Muscle of leg (tissue), 3 donors: ENCODE measurements at regions not wholly inside any gene's neighbourhood (a gene's known extent, or its start where the extent isn't known, plus 50 kb on each side); places are given as distances from the start of the nearest gene placed in this dataset.
"Not testable (repeated sequence)": the region's sequence is repeated elsewhere in the genome, so short reads cannot be mapped to it uniquely, and the experiment has no call there.

Source experiments
- DNase-seq: peaks from one replicate; pipeline ENCODE4 v3.0.0; 2013
- H3K27ac ChIP-seq: one replicate; pipeline ENCODE4 v1.5.1; 2013; ENCODE audit warnings: mild to moderate bottlenecking, low read length, control low read depth
- H3K27me3 ChIP-seq: one replicate; pipeline ENCODE4 v1.6.1; 2013; ENCODE audit warnings: low read length; ENCODE audit not compliant: control insufficient read depth, insufficient read depth
- H3K36me3 ChIP-seq: one replicate; pipeline ENCODE4 v1.6.1; 2013; ENCODE audit warnings: low read length; ENCODE audit not compliant: control insufficient read depth, insufficient read depth
- H3K4me1 ChIP-seq: one replicate; pipeline ENCODE4 v1.6.1; 2013; ENCODE audit warnings: low read length; ENCODE audit not compliant: control insufficient read depth, insufficient read depth
- H3K4me3 ChIP-seq: one replicate; pipeline ENCODE4 v1.5.1; 2013; ENCODE audit warnings: low read length, control low read depth
- H3K9me3 ChIP-seq: replicated peaks from 2 replicates; pipeline ENCODE4 v1.6.1; 2013; ENCODE audit warnings: low read depth, low read length; ENCODE audit not compliant: control insufficient read depth
- WGBS: methylation state at CpG from one replicate; pipeline ENCODE4 v1.1.5; 2013; ENCODE audit warnings: missing lambda C conversion rate; ENCODE audit not compliant: insufficient coverage; 5-methylcytosine and 5-hydroxymethylcytosine counted together

GRCh38 chr14:71753976-71754375 is 178.3 kb upstream of the RGS6 start:
- Histone ChIP-seq H3K9me3 (peaks cover 2% of the 10 kb centered on the region), H3K4me3 (no peak overlapping the region), H3K27me3 (peaks cover 10% of the 10 kb centered on the region), H3K27ac (no peak overlapping the region), H3K36me3 (no peaks in the 10 kb centered on the region), H3K4me1 (peaks cover 8% of the 10 kb centered on the region)
- WGBS, result 93% methylated on average over 3 of the region's 16 CpGs
- DNase-seq, result no peak

DNA sequence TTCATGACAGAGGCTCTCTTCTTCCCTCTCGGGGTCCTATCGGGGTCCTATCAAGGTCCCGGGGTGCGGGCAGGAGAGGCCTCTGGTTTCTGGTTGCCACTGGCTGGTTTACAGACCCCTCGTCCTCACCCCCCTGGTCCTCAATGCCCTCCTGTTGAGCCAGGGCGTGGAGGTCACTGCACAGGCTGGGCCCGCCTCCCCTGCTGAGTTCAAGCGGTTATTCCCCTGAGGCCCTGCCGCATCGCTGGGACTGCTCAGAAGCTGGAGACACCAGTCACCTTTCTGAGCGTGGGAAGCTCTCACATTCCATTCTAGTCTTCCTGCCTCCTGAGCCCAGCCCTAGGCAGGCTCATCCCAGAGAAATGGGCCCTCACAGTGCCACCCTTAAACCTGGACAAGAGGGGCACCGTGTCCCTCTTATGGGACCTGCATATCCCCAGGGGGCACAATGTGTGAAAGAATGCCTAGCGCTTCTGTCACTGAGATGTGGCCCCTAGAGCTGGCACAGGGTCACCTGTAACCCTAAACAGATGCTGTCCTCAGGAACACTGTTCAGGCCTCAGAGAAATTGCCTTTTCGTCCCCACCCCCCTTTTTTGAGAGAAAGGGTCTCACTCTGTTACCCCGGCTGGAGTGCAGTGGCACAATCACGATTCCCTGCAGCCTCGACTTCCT is 177.7 kb upstream of the RGS6 start:
- Histone ChIP-seq H3K9me3 (no peaks in the 10 kb centered on the region), H3K4me3 (no peak overlapping the region), H3K4me1 (peaks cover 8% of the 10 kb centered on the region), H3K27ac (no peak overlapping the region), H3K27me3 (peaks cover 10% of the 10 kb centered on the region), H3K36me3 (no peaks in the 10 kb centered on the region)
- DNase-seq, result no peak
- WGBS, result 84% methylated on average over 17 of the region's 17 CpGs

DNA sequence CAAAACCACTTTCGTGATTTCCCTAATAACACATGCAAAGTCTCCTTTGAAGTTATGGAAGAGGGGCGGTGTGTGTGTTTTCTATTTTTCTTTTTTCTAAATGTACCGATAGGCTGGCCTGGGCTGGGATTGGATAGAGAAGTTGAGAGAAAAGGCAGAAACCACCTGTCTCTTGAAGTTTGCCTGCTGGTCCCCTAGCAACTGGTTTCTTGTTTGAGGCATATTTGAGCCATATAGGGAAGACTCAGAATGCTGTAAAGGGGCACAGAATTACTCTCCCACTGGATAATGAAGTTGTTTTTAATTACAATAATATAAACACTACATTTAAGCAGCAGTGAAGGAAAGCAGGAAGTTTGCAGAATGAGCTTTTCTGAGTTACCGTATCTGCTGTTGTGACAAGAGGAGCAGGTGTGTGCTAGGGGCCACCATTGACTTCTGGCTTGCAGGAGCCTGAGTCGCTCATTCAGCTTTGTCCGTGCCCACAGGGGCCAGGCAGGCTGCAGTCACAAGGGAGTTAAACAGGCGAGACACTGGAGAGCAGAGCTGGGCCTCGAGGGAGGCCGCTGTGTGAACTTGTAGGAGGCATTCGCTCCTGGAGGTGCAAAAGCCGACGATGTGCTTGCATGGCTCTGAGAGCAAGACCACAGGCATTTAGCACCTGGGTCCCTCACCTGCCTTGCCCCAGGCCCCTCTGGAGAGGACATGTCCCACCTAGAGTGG is 173.8 kb upstream of the RGS6 start:
- H3K9me3 ChIP-seq, result peaks cover 5% of the 10 kb centered on the region
- no peak overlapping the region for H3K4me3 ChIP-seq
- H3K36me3 ChIP-seq, result no peaks in the 10 kb centered on the region
- no peak for DNase-seq
- H3K27me3 ChIP-seq, result peaks cover 5% of the 10 kb centered on the region
- peaks cover 1% of the 10 kb centered on the region for H3K4me1 ChIP-seq
- H3K27ac ChIP-seq, result no peak overlapping the region
- WGBS, result 65% methylated on average over 9 of the region's 12 CpGs

- H3K36me3 ChIP-seq, result no peaks in the 10 kb centered on the region
- H3K4me3 ChIP-seq, result no peak overlapping the region
- H3K27ac ChIP-seq, result no peak overlapping the region
- H3K9me3 ChIP-seq, result peaks cover 5% of the 10 kb centered on the region
- H3K4me1 ChIP-seq, result peaks cover 4% of the 10 kb centered on the region
- H3K27me3 ChIP-seq, result peaks cover 5% of the 10 kb centered on the region
- WGBS, result no CpG with 5 or more reads among the region's 4 CpGs
- no peak for DNase-seq
Measured at GRCh38 chr14:71762575-71762974, 169.7 kb upstream of the RGS6 start.

GRCh38 chr14:71764701-71765382 is 167.4 kb upstream of the RGS6 start:
- WGBS, result 10% methylated on average over 2 of the region's 9 CpGs
- Histone ChIP-seq H3K4me3 (no peak overlapping the region), H3K27ac (no peak overlapping the region), H3K36me3 (no peaks in the 10 kb centered on the region), H3K9me3 (peaks cover 5% of the 10 kb centered on the region), H3K27me3 (no peaks in the 10 kb centered on the region), H3K4me1 (peaks cover 4% of the 10 kb centered on the region)
- DNase-seq, result peak; percentile 85

DNA sequence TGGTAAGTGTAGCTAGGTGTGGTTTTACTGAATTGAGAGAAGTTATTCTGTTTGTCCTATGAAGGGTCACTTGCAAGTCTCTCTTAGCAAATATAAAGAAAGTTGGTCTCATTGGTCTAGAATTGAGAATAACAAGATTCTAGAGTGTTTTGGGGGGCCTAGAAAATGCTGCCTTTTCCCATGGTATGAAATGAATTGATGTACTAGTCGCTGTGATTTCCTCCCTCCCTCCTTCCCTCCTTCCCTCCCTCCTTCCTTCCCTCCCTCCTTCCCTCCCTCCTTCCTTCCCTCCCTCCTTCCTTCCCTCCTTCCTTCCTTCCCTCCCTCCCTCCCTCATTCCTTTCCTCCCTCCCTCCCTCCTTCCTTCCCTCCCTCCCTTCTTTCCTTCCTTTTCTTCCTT is 166.7 kb upstream of the RGS6 start:
- no peaks in the 10 kb centered on the region for H3K36me3 ChIP-seq
- no peaks in the 10 kb centered on the region for H3K27me3 ChIP-seq
- H3K9me3 ChIP-seq, result peaks cover 5% of the 10 kb centered on the region
- H3K4me1 ChIP-seq, result peaks cover 4% of the 10 kb centered on the region
- no peak for DNase-seq
- no peak overlapping the region for H3K27ac ChIP-seq
- no peak overlapping the region for H3K4me3 ChIP-seq
- WGBS, result no CpG with 5 or more reads among the region's 1 CpG

- WGBS, result 74% methylated on average over 3 of the region's 3 CpGs
- no peaks in the 10 kb centered on the region for H3K36me3 ChIP-seq
- peaks cover 4% of the 10 kb centered on the region for H3K9me3 ChIP-seq
- H3K27me3 ChIP-seq, result peaks cover 6% of the 10 kb centered on the region
- H3K27ac ChIP-seq, result no peak overlapping the region
- no peak overlapping the region for H3K4me3 ChIP-seq
- no peaks in the 10 kb centered on the region for H3K4me1 ChIP-seq
- no peak for DNase-seq
Measured at GRCh38 chr14:71770431-71770830, 161.8 kb upstream of the RGS6 start.

- not testable (repeated sequence) for H3K9me3 ChIP-seq, H3K4me3 ChIP-seq, H3K27ac ChIP-seq, H3K27me3 ChIP-seq, DNase-seq, H3K36me3 ChIP-seq, H3K4me1 ChIP-seq
- 89% methylated on average over 3 of the region's 4 CpGs for WGBS
Measured at GRCh38 chr14:71771421-71771820, 160.8 kb upstream of the RGS6 start.

DNA sequence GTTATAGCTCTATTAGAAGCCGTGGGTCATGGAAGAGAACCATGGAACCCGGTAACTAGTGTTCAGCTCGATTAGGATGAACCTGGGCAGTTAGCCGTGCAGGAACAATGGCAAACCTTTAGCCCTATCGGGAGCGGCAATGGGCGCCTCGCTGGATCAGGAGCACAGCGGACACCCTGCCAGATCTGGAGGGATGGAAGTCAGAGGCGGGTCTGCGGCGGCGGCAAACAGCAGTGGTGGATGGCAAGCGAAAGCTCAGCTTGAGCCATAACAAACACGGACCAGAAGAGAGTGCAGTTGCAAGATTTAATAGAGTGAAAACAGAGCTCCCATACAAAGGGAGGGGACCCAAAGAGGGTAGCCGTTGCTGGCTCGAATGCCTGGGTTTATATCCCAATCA is 160.2 kb upstream of the RGS6 start:
- not testable (repeated sequence) for H3K4me1 ChIP-seq, H3K9me3 ChIP-seq, DNase-seq, H3K27ac ChIP-seq, H3K27me3 ChIP-seq, H3K36me3 ChIP-seq, H3K4me3 ChIP-seq
- whole genome bisulfite sequencing, result 90% methylated on average over 9 of the region's 17 CpGs

- WGBS, result 93% methylated on average over 1 of the region's 3 CpGs
- H3K27ac ChIP-seq, result no peak overlapping the region
- no peak overlapping the region for H3K4me3 ChIP-seq
- peaks cover 6% of the 10 kb centered on the region for H3K27me3 ChIP-seq
- no peaks in the 10 kb centered on the region for H3K4me1 ChIP-seq
- no peak for DNase-seq
- peaks cover 4% of the 10 kb centered on the region for H3K9me3 ChIP-seq
- no peaks in the 10 kb centered on the region for H3K36me3 ChIP-seq
Measured at GRCh38 chr14:71773898-71774481, 158.2 kb upstream of the RGS6 start.
